GM23248 (cell line): ENCODE measurements at regions not wholly inside any gene's neighbourhood (a gene's known extent, or its start where the extent isn't known, plus 50 kb on each side); places are given as distances from the start of the nearest gene placed in this dataset.

Experiments used
- EZH2 ChIP-seq: fragments of 200-600 bp; sonication (generic); IDR thresholded peaks from 2 replicates; pipeline ENCODE4 v1.6.1; 2018; ENCODE audit warnings: antibody characterized with exemption, mild to moderate bottlenecking; ENCODE audit not compliant: insufficient read depth, poor library complexity, severe bottlenecking
- EZH2phosphoT487 ChIP-seq: fragments of 200-600 bp; sonication (generic); IDR thresholded peaks from 2 replicates; pipeline ENCODE4 v1.6.1; 2018; ENCODE audit warnings: antibody characterized with exemption, moderate library complexity, mild to moderate bottlenecking, low read depth; ENCODE audit not compliant: insufficient read depth

DNA sequence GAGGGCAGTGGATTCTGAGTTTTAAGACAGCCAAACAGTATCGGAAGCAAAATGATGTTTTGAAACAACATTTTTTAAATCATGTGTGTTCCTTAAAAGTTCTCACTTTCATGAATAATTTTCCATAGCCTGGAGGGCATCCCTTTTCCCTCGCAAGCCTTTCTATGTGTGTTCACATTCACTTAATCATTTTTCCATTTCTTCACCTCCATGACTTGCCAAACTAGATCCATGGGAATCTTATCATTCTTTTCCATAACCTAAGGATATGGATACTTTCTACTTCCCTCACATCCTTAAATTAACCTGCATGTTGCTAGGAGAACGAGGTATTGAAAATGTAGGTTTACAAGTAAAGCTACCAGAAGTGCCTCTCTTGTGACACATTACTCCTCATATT lies 94.2 kb upstream of the NPVF start:
- TF ChIP-seq EZH2phosphoT487, result no peak
- no peak for TF ChIP-seq EZH2
